Upper lobe of left lung (tissue), 4 donors: ENCODE measurements at regions not wholly inside any gene's neighbourhood (a gene's known extent, or its start where the extent isn't known, plus 50 kb on each side); places are given as distances from the start of the nearest gene placed in this dataset.

Experiments used
- EP300 ChIP-seq, 4 donors: sonication (generic); formaldehyde crosslinking; IDR thresholded peaks; one replicate each; pipeline ENCODE4 v1.5.1; 2017; ENCODE audit warnings: antibody characterized with exemption in 4 of 4, control low read depth in 2 of 4
- POLR2A ChIP-seq, 4 donors: fragments of 450-650 bp; IDR thresholded peaks; one replicate each; pipeline ENCODE4 v1.5.1; 2016 to 2017; ENCODE audit warnings: antibody characterized with exemption in 4 of 4, mild to moderate bottlenecking in 2 of 4
- POLR2AphosphoS5 ChIP-seq, 2 donors: sonication (generic); formaldehyde crosslinking; IDR thresholded peaks; one replicate each; pipeline ENCODE4 v1.5.1; 2017; ENCODE audit warnings: antibody characterized with exemption in 2 of 2
- TF ChIP-seq, protein P1 (sequence below), 6 experiments: fragments of 450-650 bp in 4 of 6; fragments of 200-600 bp in 2 of 6; sonication (generic) in 2 of 6; IDR thresholded peaks; one replicate each; pipeline ENCODE4 v1.5.1; 2016 to 2019; ENCODE audit warnings: antibody characterized with exemption in 6 of 6

- TF ChIP-seq, protein P1, sequence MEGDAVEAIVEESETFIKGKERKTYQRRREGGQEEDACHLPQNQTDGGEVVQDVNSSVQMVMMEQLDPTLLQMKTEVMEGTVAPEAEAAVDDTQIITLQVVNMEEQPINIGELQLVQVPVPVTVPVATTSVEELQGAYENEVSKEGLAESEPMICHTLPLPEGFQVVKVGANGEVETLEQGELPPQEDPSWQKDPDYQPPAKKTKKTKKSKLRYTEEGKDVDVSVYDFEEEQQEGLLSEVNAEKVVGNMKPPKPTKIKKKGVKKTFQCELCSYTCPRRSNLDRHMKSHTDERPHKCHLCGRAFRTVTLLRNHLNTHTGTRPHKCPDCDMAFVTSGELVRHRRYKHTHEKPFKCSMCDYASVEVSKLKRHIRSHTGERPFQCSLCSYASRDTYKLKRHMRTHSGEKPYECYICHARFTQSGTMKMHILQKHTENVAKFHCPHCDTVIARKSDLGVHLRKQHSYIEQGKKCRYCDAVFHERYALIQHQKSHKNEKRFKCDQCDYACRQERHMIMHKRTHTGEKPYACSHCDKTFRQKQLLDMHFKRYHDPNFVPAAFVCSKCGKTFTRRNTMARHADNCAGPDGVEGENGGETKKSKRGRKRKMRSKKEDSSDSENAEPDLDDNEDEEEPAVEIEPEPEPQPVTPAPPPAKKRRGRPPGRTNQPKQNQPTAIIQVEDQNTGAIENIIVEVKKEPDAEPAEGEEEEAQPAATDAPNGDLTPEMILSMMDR (IDR thresholded peaks at IDR 0.05), result no peak
- no peak for TF ChIP-seq POLR2AphosphoS5 (IDR thresholded peaks at IDR 0.05)
- TF ChIP-seq POLR2A (IDR thresholded peaks at IDR 0.05), result no peak
- no peak for TF ChIP-seq EP300 (IDR thresholded peaks at IDR 0.05)
Observed at GRCh38 chr13:99698816-99699099, 197.5 kb downstream of the TM9SF2 start.
